IMR-90 (cell line): ENCODE measurements at regions not wholly inside any gene's neighbourhood (a gene's known extent, or its start where the extent isn't known, plus 50 kb on each side); places are given as distances from the start of the nearest gene placed in this dataset.

Experiments
- BHLHE40 ChIP-seq: fragments of 150-350 bp; IDR thresholded peaks from 2 replicates; pipeline ENCODE4 v1.6.1; 2016; ENCODE audit warnings: mild to moderate bottlenecking, low read depth, low read length
- CEBPB ChIP-seq: IDR thresholded peaks from 2 replicates; pipeline ENCODE4 v1.6.1; 2012; ENCODE audit warnings: low read depth, low read length, improper control_type of control experiment
- CHD1 ChIP-seq: IDR thresholded peaks from 2 replicates; pipeline ENCODE4 v1.6.1; 2012; ENCODE audit warnings: low read depth, low read length, improper control_type of control experiment
- FOS ChIP-seq: fragments of 150-350 bp; IDR thresholded peaks from 2 replicates; pipeline ENCODE4 v1.6.1; 2016; ENCODE audit warnings: low read depth, low read length
- MAFK ChIP-seq: IDR thresholded peaks from 2 replicates; pipeline ENCODE4 v1.6.1; 2012; ENCODE audit warnings: low read depth, low read length, improper control_type of control experiment
- MXI1 ChIP-seq: IDR thresholded peaks from 2 replicates; pipeline ENCODE4 v1.6.1; 2012; ENCODE audit warnings: low read depth, mild to moderate bottlenecking, low read length, moderate library complexity, borderline replicate concordance
- POLR2A ChIP-seq: IDR thresholded peaks from 2 replicates; pipeline ENCODE4 v1.6.1; 2012; ENCODE audit warnings: mild to moderate bottlenecking, low read depth, low read length
- RAD21 ChIP-seq: IDR thresholded peaks from 2 replicates; pipeline ENCODE4 v1.6.1; 2012; ENCODE audit warnings: low read length, improper control_type of control experiment
- RCOR1 ChIP-seq: IDR thresholded peaks from 2 replicates; pipeline ENCODE4 v1.6.1; 2012; ENCODE audit warnings: mild to moderate bottlenecking, low read length, improper control_type of control experiment; ENCODE audit not compliant: insufficient replicate concordance
- RFX5 ChIP-seq: IDR thresholded peaks from 2 replicates; pipeline ENCODE4 v1.8.0; 2012; ENCODE audit warnings: low read depth, mild to moderate bottlenecking, low read length, moderate library complexity
- SMC3 ChIP-seq: fragments of 150-350 bp; IDR thresholded peaks from 2 replicates; pipeline ENCODE4 v1.6.1; 2016; ENCODE audit warnings: low read depth, mild to moderate bottlenecking, antibody characterized with exemption, low read length, moderate library complexity
- TF ChIP-seq, protein P1 (sequence below): conservative IDR thresholded peaks from 2 replicates; pipeline ENCODE4 v1.5.1; 2012; ENCODE audit warnings: mild to moderate bottlenecking, low read depth, low read length, improper control_type of control experiment
- TF ChIP-seq, protein P2 (sequence below): fragments of 150-350 bp; IDR thresholded peaks from 2 replicates; pipeline ENCODE4 v1.6.1; 2017; ENCODE audit warnings: mild to moderate bottlenecking, antibody characterized with exemption, low read length, low read depth
- TF ChIP-seq, protein P3 (sequence below): fragments of 150-350 bp; IDR thresholded peaks from 2 replicates; pipeline ENCODE4 v1.6.1; 2016; ENCODE audit warnings: low read depth, mild to moderate bottlenecking, low read length, moderate library complexity, borderline replicate concordance

DNA sequence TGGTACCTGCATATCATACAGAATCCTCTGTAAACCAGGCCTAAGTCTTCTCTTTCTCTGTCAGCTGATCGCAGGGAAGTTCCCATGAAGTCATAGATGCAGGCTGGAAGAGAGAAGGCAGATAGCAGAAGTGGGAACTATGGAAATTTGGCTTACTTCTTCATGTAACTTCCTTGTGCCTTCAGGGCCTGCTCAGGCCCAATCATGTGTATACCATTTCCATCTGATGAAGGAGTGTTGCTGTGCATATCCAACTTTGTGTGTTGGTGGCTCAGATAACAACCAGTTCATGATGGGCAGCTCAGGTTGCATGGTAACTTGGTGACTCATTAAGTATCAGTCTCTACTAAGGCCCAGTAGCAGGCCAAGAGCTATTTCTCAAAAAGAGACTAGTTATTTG lies 53.1 kb upstream of the CEP295 start:
- TF ChIP-seq BHLHE40, result no peak
- TF ChIP-seq MXI1, result no peak
- TF ChIP-seq, protein P1, sequence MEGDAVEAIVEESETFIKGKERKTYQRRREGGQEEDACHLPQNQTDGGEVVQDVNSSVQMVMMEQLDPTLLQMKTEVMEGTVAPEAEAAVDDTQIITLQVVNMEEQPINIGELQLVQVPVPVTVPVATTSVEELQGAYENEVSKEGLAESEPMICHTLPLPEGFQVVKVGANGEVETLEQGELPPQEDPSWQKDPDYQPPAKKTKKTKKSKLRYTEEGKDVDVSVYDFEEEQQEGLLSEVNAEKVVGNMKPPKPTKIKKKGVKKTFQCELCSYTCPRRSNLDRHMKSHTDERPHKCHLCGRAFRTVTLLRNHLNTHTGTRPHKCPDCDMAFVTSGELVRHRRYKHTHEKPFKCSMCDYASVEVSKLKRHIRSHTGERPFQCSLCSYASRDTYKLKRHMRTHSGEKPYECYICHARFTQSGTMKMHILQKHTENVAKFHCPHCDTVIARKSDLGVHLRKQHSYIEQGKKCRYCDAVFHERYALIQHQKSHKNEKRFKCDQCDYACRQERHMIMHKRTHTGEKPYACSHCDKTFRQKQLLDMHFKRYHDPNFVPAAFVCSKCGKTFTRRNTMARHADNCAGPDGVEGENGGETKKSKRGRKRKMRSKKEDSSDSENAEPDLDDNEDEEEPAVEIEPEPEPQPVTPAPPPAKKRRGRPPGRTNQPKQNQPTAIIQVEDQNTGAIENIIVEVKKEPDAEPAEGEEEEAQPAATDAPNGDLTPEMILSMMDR, result no peak
- no peak for TF ChIP-seq POLR2A
- TF ChIP-seq, protein P2, sequence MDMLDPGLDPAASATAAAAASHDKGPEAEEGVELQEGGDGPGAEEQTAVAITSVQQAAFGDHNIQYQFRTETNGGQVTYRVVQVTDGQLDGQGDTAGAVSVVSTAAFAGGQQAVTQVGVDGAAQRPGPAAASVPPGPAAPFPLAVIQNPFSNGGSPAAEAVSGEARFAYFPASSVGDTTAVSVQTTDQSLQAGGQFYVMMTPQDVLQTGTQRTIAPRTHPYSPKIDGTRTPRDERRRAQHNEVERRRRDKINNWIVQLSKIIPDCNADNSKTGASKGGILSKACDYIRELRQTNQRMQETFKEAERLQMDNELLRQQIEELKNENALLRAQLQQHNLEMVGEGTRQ, result no peak
- TF ChIP-seq RAD21, result no peak
- TF ChIP-seq, protein P3, sequence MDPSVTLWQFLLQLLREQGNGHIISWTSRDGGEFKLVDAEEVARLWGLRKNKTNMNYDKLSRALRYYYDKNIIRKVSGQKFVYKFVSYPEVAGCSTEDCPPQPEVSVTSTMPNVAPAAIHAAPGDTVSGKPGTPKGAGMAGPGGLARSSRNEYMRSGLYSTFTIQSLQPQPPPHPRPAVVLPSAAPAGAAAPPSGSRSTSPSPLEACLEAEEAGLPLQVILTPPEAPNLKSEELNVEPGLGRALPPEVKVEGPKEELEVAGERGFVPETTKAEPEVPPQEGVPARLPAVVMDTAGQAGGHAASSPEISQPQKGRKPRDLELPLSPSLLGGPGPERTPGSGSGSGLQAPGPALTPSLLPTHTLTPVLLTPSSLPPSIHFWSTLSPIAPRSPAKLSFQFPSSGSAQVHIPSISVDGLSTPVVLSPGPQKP, result no peak
- TF ChIP-seq RFX5, result no peak
- TF ChIP-seq SMC3, result no peak
- TF ChIP-seq RCOR1, result no peak
- TF ChIP-seq CEBPB, result no peak
- no peak for TF ChIP-seq MAFK
- TF ChIP-seq FOS, result no peak
- TF ChIP-seq CHD1, result no peak
